HuH-7 (cell line): ENCODE measurements at regions not wholly inside any gene's neighbourhood (a gene's known extent, or its start where the extent isn't known, plus 50 kb on each side); places are given as distances from the start of the nearest gene placed in this dataset.
"Not testable (repeated sequence)": the region's sequence is repeated elsewhere in the genome, so short reads cannot be mapped to it uniquely, and the experiment has no call there.

ENCODE experiments used
- DNase-seq: peaks from one replicate; pipeline ENCODE4 v3.0.0; 2011; ENCODE audit warnings: low spot score

GRCh38 chr15:69679623-69680228, 227.1 kb downstream of the RPLP1 start:
- no peak for DNase-seq

- DNase-seq, result not testable (repeated sequence)
These were observed 232.2 kb downstream of the RPLP1 start for GRCh38 chr15:69684823-69685222.

GRCh38 chr15:69685512-69686452, 233.2 kb downstream of the RPLP1 start:
- DNase-seq, result no peak

GRCh38 chr15:69686626-69687025, 234.0 kb downstream of the RPLP1 start:
- no peak for DNase-seq

- DNase-seq, result no peak
These were observed 236.5 kb downstream of the RPLP1 start for GRCh38 chr15:69689133-69689532.

GRCh38 chr15:69691307-69692015, 238.8 kb downstream of the RPLP1 start:
- DNase-seq, result no peak

- no peak for DNase-seq
These were observed 239.7 kb downstream of the RPLP1 start for GRCh38 chr15:69692342-69692741.

GRCh38 chr15:69693059-69693458, 240.4 kb downstream of the RPLP1 start:
- DNase-seq, result no peak

GRCh38 chr15:69696946-69697345, 244.3 kb downstream of the RPLP1 start:
- DNase-seq, result no peak

- no peak for DNase-seq
These were observed 245.3 kb downstream of the RPLP1 start for GRCh38 chr15:69697916-69698315.

GRCh38 chr15:69699096-69699495, 246.5 kb downstream of the RPLP1 start:
- DNase-seq, result no peak

GRCh38 chr15:69700380-69700779, 247.8 kb downstream of the RPLP1 start:
- no peak for DNase-seq

GRCh38 chr15:69701198-69701597, 248.6 kb downstream of the RPLP1 start:
- no peak for DNase-seq

- no peak for DNase-seq
These were observed 251.0 kb downstream of the RPLP1 start for GRCh38 chr15:69703532-69704187.

GRCh38 chr15:69704229-69704628, 251.6 kb downstream of the RPLP1 start:
- no peak for DNase-seq

- no peak for DNase-seq
These were observed 252.1 kb downstream of the RPLP1 start for GRCh38 chr15:69704700-69705099.

- no peak for DNase-seq
These were observed 253.9 kb downstream of the RPLP1 start for GRCh38 chr15:69706353-69707097.

- DNase-seq, result not testable (repeated sequence)
These were observed 254.6 kb downstream of the RPLP1 start for GRCh38 chr15:69707241-69707640.

GRCh38 chr15:69708436-69709122, 256.0 kb downstream of the RPLP1 start:
- DNase-seq, result not testable (repeated sequence)

- DNase-seq, result peak; percentile 30
These were observed 260.4 kb downstream of the RPLP1 start for GRCh38 chr15:69712991-69713390.
